GM04503 (cell line): ENCODE measurements at regions not wholly inside any gene's neighbourhood (a gene's known extent, or its start where the extent isn't known, plus 50 kb on each side); places are given as distances from the start of the nearest gene placed in this dataset.

Experiments
- DNase-seq: peaks from one replicate; pipeline ENCODE4 v3.0.0-alpha.2; 2012; ENCODE audit warnings: low read depth

DNA sequence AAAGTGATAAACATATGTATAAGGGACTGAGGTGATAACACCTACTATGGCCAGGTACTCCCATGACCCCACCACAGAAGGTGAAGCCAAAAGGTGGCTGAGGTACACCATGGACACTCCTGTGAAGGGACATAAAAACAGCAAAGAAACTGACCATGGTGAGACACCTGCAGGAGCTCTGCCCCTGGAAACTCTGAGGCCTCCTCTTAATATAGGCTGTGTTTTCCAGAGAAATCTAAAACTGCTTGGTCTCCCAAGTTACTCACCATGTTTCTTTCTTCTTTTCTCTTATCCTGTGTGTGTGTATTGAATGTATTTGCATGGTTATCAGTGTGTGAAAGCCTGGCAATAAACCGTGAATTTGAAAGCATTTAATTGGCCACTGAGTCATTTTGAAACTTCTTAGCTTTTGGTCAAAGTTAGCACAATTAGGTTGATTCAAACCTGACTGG is 739.3 kb upstream of the GCFC2 start:
- no peak for DNase-seq

DNA sequence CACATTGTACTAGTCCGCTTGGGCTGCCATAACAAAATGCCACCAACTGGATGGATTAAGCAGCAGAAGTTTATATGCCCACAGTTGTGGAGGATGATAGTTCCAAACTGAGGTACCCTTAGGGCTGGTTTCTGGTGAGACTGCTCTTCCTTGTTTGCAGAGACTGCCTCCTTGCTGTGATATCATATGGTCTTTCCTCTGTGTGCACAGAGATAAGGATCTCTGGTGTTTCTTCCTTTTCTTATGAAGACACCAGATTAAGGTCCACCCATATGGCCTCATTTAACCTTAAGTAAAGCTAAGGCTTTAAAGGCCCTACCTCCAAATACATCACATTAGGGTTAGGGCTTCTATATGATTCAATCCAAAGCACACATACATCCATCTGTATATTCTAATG is 738.2 kb upstream of the GCFC2 start:
- DNase-seq, result no peak

DNA sequence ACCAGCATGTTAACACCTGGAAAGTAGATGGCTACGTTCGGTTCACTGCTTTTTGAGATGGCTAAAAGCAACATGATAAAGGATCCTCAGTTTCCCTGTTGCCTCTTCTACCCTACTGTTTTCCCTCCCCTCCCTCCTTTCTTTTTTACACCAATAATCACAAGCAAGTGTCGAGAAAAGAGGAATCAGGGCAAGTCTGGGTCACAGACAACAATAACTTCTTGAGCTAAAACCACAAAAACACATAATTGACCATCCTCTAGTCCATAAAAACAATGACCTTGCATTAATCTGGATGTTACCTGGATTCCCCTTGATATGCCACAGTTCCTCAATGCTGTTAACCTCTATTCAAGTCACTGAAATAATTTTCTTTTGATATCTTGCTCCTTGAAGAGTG is 736.6 kb upstream of the GCFC2 start:
- no peak for DNase-seq

- no peak for DNase-seq
Observed at GRCh38 chr2:76446872-76447271, 736.2 kb upstream of the GCFC2 start.

GRCh38 chr2:76445880-76446279 is 735.2 kb upstream of the GCFC2 start:
- DNase-seq, result no peak

DNA sequence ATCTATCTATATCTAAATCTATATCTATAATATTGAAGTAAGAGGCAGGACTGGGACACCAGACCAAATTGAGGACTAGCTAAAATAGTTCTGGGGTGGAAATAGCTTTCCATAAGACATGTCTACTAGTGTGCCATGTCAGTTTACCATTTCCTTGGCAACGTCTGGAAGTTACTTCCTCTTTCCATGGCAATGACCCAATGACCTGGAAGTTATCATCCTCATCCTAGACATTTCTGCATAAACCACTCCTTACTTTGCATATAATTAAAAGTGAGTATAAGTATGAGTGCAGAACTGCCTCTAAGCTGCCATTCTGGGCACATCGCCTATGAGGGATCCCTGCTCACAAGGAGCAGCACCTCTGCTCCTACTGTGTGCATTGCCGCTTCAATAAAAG is 734.0 kb upstream of the GCFC2 start:
- no peak for DNase-seq

- no peak for DNase-seq
Observed at GRCh38 chr2:76437564-76437963, 726.8 kb upstream of the GCFC2 start.

GRCh38 chr2:76429374-76429773 is 718.7 kb upstream of the GCFC2 start:
- no peak for DNase-seq

GRCh38 chr2:76427452-76427851 is 716.7 kb upstream of the GCFC2 start:
- no peak for DNase-seq

- DNase-seq, result no peak
Observed at GRCh38 chr2:76415821-76416220, 705.1 kb upstream of the GCFC2 start.

- DNase-seq, result no peak
Observed at GRCh38 chr2:76413436-76413835, 702.7 kb upstream of the GCFC2 start.

DNA sequence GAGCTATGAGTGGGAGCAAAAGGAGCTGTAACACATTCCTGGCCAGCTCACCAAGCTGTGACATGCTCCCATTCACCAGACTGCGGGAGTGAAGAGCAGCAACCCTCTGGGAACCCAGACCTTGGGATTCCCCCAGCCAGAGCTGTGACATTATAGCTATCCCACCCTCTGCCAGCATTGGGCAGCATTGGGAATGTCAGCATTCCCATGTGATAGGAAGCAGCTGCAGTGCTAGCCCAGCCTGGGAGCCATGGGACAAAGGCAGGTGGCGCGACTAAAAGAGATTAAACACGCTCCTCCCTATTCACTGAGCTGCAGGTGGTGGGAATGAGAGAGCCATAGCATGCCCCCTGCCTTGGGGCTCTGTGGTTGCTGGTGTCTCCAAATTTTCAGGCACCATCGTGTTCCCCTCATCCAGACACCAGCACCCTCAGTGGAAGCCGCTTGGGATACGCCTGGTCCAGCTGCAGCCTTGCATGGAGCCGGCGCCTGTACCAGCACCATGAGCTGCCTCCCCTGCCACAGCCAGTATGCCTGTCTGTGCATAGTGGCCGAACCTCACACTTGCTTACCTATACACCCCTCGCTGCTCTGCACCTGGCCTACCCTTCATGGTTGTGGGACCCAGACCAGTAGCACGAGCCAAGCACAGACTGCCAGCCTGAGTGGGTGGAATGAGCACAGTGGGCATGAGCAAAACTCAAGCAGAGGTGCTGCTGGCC is 695.6 kb upstream of the GCFC2 start:
- no peak for DNase-seq

DNA sequence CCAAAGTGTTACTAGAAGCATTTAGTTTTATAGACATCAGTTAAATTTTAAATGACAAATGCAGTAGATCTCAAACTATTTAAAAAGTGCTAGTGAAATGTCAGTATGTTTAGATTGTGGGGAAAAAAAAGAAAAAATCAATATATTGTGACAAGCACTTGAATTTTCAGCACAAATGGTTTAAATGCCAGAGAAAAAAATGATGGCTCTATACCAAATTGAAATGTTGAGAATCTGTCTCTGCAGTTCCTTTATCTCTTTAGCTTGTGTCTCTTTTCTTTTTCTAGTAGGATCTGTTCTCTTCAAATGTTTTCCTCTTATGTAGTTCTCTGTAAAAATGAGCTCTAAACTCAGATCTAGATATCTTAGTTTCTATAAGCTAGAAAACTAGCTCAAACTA is 682.6 kb upstream of the GCFC2 start:
- DNase-seq, result no peak

DNA sequence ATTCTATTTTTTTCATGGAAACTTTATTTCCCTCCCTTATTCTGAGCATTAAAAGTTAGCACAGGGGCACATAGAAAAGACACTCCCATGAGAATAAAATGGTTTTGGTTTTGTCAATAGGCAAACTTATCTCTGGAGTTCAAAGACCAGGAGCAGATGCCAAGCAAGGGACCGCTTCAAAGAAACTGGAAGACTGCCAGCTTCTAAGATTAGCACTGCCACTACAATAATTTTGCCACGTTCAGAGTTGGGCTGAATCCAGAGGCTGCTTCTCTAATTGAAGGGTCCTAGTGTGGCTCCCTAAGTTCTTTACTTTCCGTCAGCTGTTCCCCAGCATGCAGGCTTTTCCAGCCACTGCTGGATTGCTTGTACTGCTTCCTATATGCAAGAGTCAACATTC is 681.0 kb upstream of the GCFC2 start:
- DNase-seq, result no peak

- DNase-seq, result no peak
Observed at GRCh38 chr2:76387294-76387693, 676.6 kb upstream of the GCFC2 start.

DNA sequence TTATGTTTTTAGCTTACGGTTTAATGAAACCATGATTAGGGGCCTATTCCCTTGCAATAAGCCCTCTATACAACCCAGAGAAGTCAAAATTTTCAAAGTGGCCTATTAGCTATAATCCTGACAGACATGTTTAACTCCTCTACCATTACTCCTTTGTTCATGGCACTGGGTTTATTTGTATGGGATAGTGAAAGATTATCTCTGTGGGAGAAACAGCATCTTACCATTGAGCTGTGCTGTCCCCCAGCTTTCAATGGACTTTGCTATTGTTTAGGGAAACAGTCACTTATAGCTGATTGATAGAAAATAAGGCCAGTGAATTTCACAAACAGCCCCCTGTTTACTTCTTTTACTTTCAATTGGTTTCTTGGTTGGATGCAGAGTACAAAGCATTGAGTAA is 675.2 kb upstream of the GCFC2 start:
- no peak for DNase-seq

- no peak for DNase-seq
Observed at GRCh38 chr2:76381624-76382023, 670.9 kb upstream of the GCFC2 start.

DNA sequence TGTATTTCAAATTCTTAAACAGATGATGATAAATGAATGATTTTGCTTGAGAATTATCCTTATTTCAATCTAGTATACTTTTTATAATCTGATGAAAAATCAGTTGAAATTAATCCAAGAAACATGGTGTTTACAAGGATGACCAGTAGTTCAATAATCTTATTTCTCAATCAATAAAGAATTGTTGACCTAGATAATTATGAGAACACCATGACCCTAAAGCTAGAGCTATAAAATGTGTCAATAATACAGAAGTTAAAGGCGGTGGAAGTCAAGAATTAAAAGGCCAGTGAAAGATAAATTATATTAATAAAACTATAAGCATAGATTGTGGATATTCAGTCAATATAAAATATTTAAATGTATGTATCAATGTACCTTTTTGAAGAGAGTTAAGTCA is 667.4 kb upstream of the GCFC2 start:
- no peak for DNase-seq

GRCh38 chr2:76341439-76341838 is 630.7 kb upstream of the GCFC2 start:
- DNase-seq, result no peak

DNA sequence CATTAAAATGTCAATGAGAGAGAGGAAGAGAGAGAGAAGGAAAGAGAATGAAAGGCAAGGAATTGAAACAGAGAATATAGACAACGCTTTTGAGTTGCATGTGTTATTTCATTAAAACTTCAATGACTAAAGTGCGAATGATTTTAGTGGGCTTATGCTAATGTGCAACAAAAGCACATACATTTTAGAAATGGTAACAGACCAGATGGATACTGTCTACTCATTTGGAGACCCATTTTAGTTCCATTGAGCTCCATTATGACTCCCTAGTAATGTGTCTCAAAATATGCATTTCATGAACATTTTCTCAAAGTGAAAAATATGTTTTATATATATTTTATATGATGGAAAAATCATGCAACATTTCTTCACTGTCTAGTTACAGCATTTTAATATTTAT is 622.2 kb upstream of the GCFC2 start:
- DNase-seq, result no peak

DNA sequence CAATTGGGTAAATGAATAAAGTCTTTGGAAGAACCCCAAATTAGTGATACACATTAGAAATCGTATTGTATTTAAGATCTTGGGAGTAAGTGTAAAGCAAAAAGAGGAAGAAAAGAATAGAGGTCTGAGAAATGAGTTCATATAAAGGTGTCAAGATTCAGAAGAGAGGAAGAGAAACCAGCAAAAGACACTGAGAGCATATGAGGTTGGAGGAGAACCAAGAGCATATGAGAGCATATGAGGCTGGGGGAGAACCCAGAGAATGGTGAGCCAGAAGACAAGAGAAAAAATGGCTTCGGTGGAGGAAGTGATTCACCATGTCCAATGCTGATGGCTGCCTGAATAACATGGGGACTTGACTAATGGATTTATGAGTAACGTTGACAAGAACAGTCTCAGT is 620.1 kb upstream of the GCFC2 start:
- DNase-seq, result no peak

DNA sequence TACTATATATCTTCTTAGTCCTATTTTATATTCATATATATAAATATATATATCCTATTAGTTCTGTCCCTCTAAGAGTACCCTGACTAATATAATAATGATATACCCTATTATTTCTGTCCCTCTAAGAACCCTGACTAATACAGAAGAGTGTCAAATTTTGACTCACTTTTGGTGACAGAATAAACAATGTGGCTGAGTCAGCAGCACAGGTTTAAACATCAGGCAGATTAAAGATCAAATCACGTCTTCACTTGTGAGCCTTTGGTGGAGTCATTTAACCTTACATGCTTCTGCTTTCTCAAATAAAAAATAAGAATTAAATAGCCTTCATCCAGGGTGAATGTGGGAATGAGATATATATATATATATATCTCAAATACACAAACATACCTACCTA is 615.9 kb upstream of the GCFC2 start:
- DNase-seq, result no peak

GRCh38 chr2:76323381-76323780 is 612.7 kb upstream of the GCFC2 start:
- DNase-seq, result no peak

- DNase-seq, result no peak
Observed at GRCh38 chr2:76320716-76321115, 610.0 kb upstream of the GCFC2 start.
